ENCODE measurements at regions not wholly inside any gene's neighbourhood (a gene's known extent, or its start where the extent isn't known, plus 50 kb on each side); places are given as distances from the start of the nearest gene placed in this dataset.

DNA sequence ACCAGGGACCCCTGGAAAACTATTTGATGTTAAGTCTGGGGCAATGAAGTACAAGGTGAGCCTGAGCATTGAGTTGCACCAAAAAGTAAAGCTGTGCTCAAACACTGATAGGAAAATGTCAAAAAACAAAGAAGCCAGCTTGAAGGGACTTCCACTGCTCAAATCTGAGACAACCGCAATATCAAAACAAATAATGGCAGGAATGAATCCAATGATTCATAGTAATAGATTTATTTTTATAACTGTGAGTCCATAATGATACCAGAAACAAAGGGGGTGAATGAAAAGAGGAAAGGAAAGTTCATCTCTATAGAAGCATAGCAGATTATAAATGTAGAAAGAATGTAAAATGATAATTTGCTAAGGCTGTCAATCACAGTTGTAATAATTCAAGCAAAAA lies 237.3 kb upstream of the ZBTB20 start:
- Mint-ChIP-seq H3K4me1 (peaks cover 15 to 16% of the 10 kb centered on the region in 2 experiments), H3K4me3 (no peak overlapping the region)
- no peak overlapping the region for H2AK5ac ChIP-seq (ENCODE audit: insufficient read length, low read length)

More for the DNA sequence above, 237.3 kb upstream of the ZBTB20 start:
- H3K23ac ChIP-seq (ENCODE audit: insufficient read length, low read depth, low read length) = no peak overlapping the region
- no peak overlapping the region for H2BK12ac ChIP-seq (ENCODE audit: insufficient read length, low read depth, low read length)
- no peak overlapping the region for H3K9ac ChIP-seq (ENCODE audit: extremely low read depth, insufficient read length, low read length)
- no peaks in the 10 kb centered on the region for H3K79me2 ChIP-seq (ENCODE audit: insufficient read depth, low read length)
- H3K27me3 ChIP-seq (ENCODE audit: insufficient read depth, low read length) = no peaks in the 10 kb centered on the region
- TF ChIP-seq CTCF (conservative IDR thresholded peaks at IDR 0.05) = no peak
- no peaks in the 10 kb centered on the region for H3K23me2 ChIP-seq (ENCODE audit: insufficient read length, low read depth, low read length, poor library complexity, severe bottlenecking)
- no peak overlapping the region for H3T11ph ChIP-seq (ENCODE audit: low read length)
- H3K4me1 ChIP-seq (ENCODE audit: insufficient read depth, low read length) = peaks cover 6% of the 10 kb centered on the region; the same call in 1 of the 2 replicates
- no peak overlapping the region for H2BK15ac ChIP-seq (ENCODE audit: low read depth, low read length)
- H4K20me1 ChIP-seq (ENCODE audit: control insufficient read depth, insufficient read depth, insufficient read length) = no peaks in the 10 kb centered on the region
- no peak overlapping the region for H4K91ac ChIP-seq (ENCODE audit: insufficient read length, low read depth, low read length)
- no peak overlapping the region for H3K4me2 ChIP-seq (ENCODE audit: insufficient read depth, insufficient read length, low read length)
- no peak overlapping the region for H4K5ac ChIP-seq (ENCODE audit: insufficient read length, low read depth, low read length)
- Mint-ChIP-seq H3K9me3 (no peaks in the 10 kb centered on the region), H3K27me3 (ENCODE audit: low read depth) (no peaks in the 10 kb centered on the region), H3K27ac (no peak overlapping the region), H3K36me3 (ENCODE audit: insufficient read depth in 1 of 3, low read depth in 3 of 3) (peaks cover 0 to 2% (median 0%) of the 10 kb centered on the region in 3 experiments; a peak in 1 of 7 replicates)
- no peak overlapping the region for H4K8ac ChIP-seq (replicated peaks; ENCODE audit: insufficient read length, low read depth, low read length)
- H3K27ac ChIP-seq (ENCODE audit: insufficient read length, low read depth, low read length) = no peak overlapping the region
- DNase-seq = no peak
- H3K56ac ChIP-seq (ENCODE audit: insufficient read length, low read depth, low read length) = no peak overlapping the region
- no peak overlapping the region for H3K18ac ChIP-seq (ENCODE audit: insufficient read length, low read depth, low read length)
- H3K14ac ChIP-seq (ENCODE audit: insufficient read depth, low read length) = no peak overlapping the region; the same call in 1 of the 2 replicates
- H3K4ac ChIP-seq (ENCODE audit: low read depth, low read length) = no peak overlapping the region
- H3K79me1 ChIP-seq (ENCODE audit: insufficient read depth, low read depth, low read length, poor library complexity, severe bottlenecking) = no peaks in the 10 kb centered on the region
- no peaks in the 10 kb centered on the region for H3K9me3 ChIP-seq (ENCODE audit: control insufficient read depth, low read depth, low read length)
- no peak overlapping the region for H2AFZ ChIP-seq (ENCODE audit: low read length)
- H2BK5ac ChIP-seq (ENCODE audit: insufficient read length, low read length) = no peak overlapping the region
- H2BK120ac ChIP-seq (ENCODE audit: low read depth, low read length, poor library complexity, severe bottlenecking) = no peak overlapping the region
- WGBS (ENCODE audit: extremely low coverage, insufficient read length, low lambda C conversion rate) = no CpG with 5 or more reads among the region's 1 CpG
- H2BK20ac ChIP-seq (ENCODE audit: low read depth, low read length, poor library complexity, severe bottlenecking) = no peak overlapping the region

All from H9 (cell line).